Mammary epithelial cell (primary cell): ENCODE measurements at regions not wholly inside any gene's neighbourhood (a gene's known extent, or its start where the extent isn't known, plus 50 kb on each side); places are given as distances from the start of the nearest gene placed in this dataset.

Experiments
- EZH2 ChIP-seq: IDR thresholded peaks from 2 replicates; pipeline ENCODE4 v1.6.1; 2012; ENCODE audit warnings: low read length, inconsistent platforms, borderline replicate concordance
- TF ChIP-seq, protein P1 (sequence below), 2 donors: IDR thresholded peaks in 1 of 2; conservative IDR thresholded peaks in 1 of 2; 2 replicates each; pipeline ENCODE4 v1.5.1; 2011 to 2012; ENCODE audit warnings: inconsistent platforms in 2 of 2, low read length in 2 of 2, mild to moderate bottlenecking in 2 of 2, control low read depth in 1 of 2, low read depth in 1 of 2; ENCODE audit not compliant: insufficient read depth in 1 of 2; ENCODE audit errors: extremely low read depth in 1 of 2

DNA sequence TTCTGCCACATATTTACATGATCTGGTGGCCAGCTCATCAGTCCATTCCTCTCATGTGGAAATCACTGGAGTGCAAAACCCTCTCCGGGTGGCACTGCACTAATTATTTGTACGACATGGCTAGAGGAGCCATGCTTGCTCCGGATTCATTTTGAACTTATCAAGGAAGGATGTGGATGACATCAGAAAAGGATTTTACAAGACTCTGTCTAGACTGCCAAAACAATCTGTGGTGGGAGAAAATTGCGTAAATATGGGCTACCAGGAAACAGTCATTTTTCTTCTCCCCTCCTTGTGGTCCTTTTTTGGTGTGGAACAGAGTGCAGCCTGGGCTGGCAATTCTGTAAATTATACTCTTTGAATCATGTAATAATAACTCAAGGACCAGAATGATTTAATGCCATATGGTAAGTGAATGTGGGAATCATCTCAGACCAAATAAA lies 123.4 kb upstream of the IFNE start:
- TF ChIP-seq, protein P1, sequence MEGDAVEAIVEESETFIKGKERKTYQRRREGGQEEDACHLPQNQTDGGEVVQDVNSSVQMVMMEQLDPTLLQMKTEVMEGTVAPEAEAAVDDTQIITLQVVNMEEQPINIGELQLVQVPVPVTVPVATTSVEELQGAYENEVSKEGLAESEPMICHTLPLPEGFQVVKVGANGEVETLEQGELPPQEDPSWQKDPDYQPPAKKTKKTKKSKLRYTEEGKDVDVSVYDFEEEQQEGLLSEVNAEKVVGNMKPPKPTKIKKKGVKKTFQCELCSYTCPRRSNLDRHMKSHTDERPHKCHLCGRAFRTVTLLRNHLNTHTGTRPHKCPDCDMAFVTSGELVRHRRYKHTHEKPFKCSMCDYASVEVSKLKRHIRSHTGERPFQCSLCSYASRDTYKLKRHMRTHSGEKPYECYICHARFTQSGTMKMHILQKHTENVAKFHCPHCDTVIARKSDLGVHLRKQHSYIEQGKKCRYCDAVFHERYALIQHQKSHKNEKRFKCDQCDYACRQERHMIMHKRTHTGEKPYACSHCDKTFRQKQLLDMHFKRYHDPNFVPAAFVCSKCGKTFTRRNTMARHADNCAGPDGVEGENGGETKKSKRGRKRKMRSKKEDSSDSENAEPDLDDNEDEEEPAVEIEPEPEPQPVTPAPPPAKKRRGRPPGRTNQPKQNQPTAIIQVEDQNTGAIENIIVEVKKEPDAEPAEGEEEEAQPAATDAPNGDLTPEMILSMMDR (conservative IDR thresholded peaks at IDR 0.05 in 1 of 2, IDR thresholded peaks at IDR 0.05 in 1 of 2; ENCODE audit: extremely low read depth in 1 of 2, insufficient read depth in 1 of 2, low read depth in 1 of 2, low read length in 2 of 2) = no peak
- no peak for TF ChIP-seq EZH2
